ENCODE measurements at regions not wholly inside any gene's neighbourhood (a gene's known extent, or its start where the extent isn't known, plus 50 kb on each side); places are given as distances from the start of the nearest gene placed in this dataset.

GRCh38 chr3:162122405-162122804 lies 625.8 kb downstream of the OTOL1 start:
- no peak for DNase-seq (ENCODE audit: low read depth in 2 of 2)

- DNase-seq (ENCODE audit: low read depth in 2 of 2) = no peak
These were observed 629.2 kb downstream of the OTOL1 start for GRCh38 chr3:162125790-162126189.

GRCh38 chr3:162130582-162130981 lies 634.0 kb downstream of the OTOL1 start:
- DNase-seq (ENCODE audit: low read depth in 2 of 2) = no peak

GRCh38 chr3:162132981-162133380 lies 636.4 kb downstream of the OTOL1 start:
- DNase-seq (ENCODE audit: low read depth in 2 of 2) = no peak

- DNase-seq (ENCODE audit: low read depth in 2 of 2) = no peak
These were observed 638.0 kb downstream of the OTOL1 start for GRCh38 chr3:162134571-162134970.

- no peak for DNase-seq (ENCODE audit: low read depth in 2 of 2)
These were observed 639.5 kb downstream of the OTOL1 start for GRCh38 chr3:162136136-162136535.

GRCh38 chr3:162138509-162138908 lies 641.9 kb downstream of the OTOL1 start:
- DNase-seq (ENCODE audit: low read depth in 2 of 2) = no peak

- DNase-seq (ENCODE audit: low read depth in 2 of 2) = no peak
These were observed 643.2 kb downstream of the OTOL1 start for GRCh38 chr3:162139841-162140240.

- DNase-seq (ENCODE audit: low read depth in 2 of 2) = no peak
These were observed 644.7 kb downstream of the OTOL1 start for GRCh38 chr3:162141272-162141791.

GRCh38 chr3:162142511-162142910 lies 645.9 kb downstream of the OTOL1 start:
- DNase-seq (ENCODE audit: low read depth in 2 of 2) = no peak

- no peak for DNase-seq (ENCODE audit: low read depth in 2 of 2)
These were observed 646.6 kb downstream of the OTOL1 start for GRCh38 chr3:162143180-162143579.

GRCh38 chr3:162147996-162148395 lies 651.4 kb downstream of the OTOL1 start:
- DNase-seq (ENCODE audit: low read depth in 2 of 2) = no peak

GRCh38 chr3:162150790-162151189 lies 654.2 kb downstream of the OTOL1 start:
- no peak for DNase-seq (ENCODE audit: low read depth in 2 of 2)

- no peak for DNase-seq (ENCODE audit: low read depth in 2 of 2)
These were observed 656.0 kb downstream of the OTOL1 start for GRCh38 chr3:162152636-162153035.

- no peak for DNase-seq (ENCODE audit: low read depth in 2 of 2)
These were observed 665.0 kb downstream of the OTOL1 start for GRCh38 chr3:162161595-162161994.

- no peak for DNase-seq (ENCODE audit: low read depth in 2 of 2)
These were observed 668.7 kb downstream of the OTOL1 start for GRCh38 chr3:162165346-162165745.

GRCh38 chr3:162166543-162166942 lies 669.9 kb downstream of the OTOL1 start:
- no peak for DNase-seq (ENCODE audit: low read depth in 2 of 2)

GRCh38 chr3:162168715-162169114 lies 672.1 kb downstream of the OTOL1 start:
- DNase-seq (ENCODE audit: low read depth in 2 of 2) = no peak

- no peak for DNase-seq (ENCODE audit: low read depth in 2 of 2)
These were observed 674.0 kb downstream of the OTOL1 start for GRCh38 chr3:162170581-162170980.

GRCh38 chr3:162171970-162172369 lies 675.4 kb downstream of the OTOL1 start:
- DNase-seq (ENCODE audit: low read depth in 2 of 2) = no peak

- no peak for DNase-seq (ENCODE audit: low read depth in 2 of 2)
These were observed 678.5 kb downstream of the OTOL1 start for GRCh38 chr3:162175145-162175544.

GRCh38 chr3:162175878-162176277 lies 679.3 kb downstream of the OTOL1 start:
- DNase-seq (ENCODE audit: low read depth in 2 of 2) = no peak

GRCh38 chr3:162183440-162183839 lies 686.8 kb downstream of the OTOL1 start:
- no peak for DNase-seq (ENCODE audit: low read depth in 2 of 2)

- DNase-seq (ENCODE audit: low read depth in 2 of 2) = no peak
These were observed 695.9 kb downstream of the OTOL1 start for GRCh38 chr3:162192340-162193029.
